Osteocyte (in vitro differentiated cells): ENCODE measurements at regions not wholly inside any gene's neighbourhood (a gene's known extent, or its start where the extent isn't known, plus 50 kb on each side); places are given as distances from the start of the nearest gene placed in this dataset.

Source experiments
- DNase-seq: peaks from one replicate; pipeline ENCODE4 v3.0.0; 2021; ENCODE audit warnings: mixed read lengths; ENCODE audit not compliant: unreplicated experiment; ENCODE audit errors: extremely low spot score
- H3K27ac Mint-ChIP-seq: one replicate; pipeline ENCODE4 v1.8.0; 2021; ENCODE audit warnings: mild to moderate bottlenecking, mixed read lengths; ENCODE audit not compliant: unreplicated experiment
- H3K27me3 Mint-ChIP-seq: one replicate; pipeline ENCODE4 v1.8.0; 2021; ENCODE audit warnings: mixed read lengths; ENCODE audit not compliant: unreplicated experiment
- H3K36me3 Mint-ChIP-seq: one replicate; pipeline ENCODE4 v1.8.0; 2021; ENCODE audit warnings: mixed read lengths; ENCODE audit not compliant: unreplicated experiment
- H3K4me1 Mint-ChIP-seq: one replicate; pipeline ENCODE4 v1.8.0; 2021; ENCODE audit warnings: mixed read lengths; ENCODE audit not compliant: unreplicated experiment
- H3K4me3 Mint-ChIP-seq: one replicate; pipeline ENCODE4 v1.8.0; 2021; ENCODE audit warnings: mild to moderate bottlenecking, moderate library complexity, mixed read lengths; ENCODE audit not compliant: unreplicated experiment
- H3K9me3 Mint-ChIP-seq: one replicate; pipeline ENCODE4 v1.8.0; 2021; ENCODE audit warnings: mixed read lengths; ENCODE audit not compliant: unreplicated experiment
- CTCF ChIP-seq: fragments of 200-600 bp; sonication (generic); IDR thresholded peaks from 2 replicates; pipeline ENCODE4 v1.5.0; 2021; ENCODE audit warnings: antibody characterized with exemption, mild to moderate bottlenecking, moderate library complexity

- Mint-ChIP-seq H3K27me3 (no peaks in the 10 kb centered on the region), H3K4me3 (no peak overlapping the region), H3K36me3 (no peaks in the 10 kb centered on the region), H3K9me3 (peaks cover 44% of the 10 kb centered on the region), H3K4me1 (no peaks in the 10 kb centered on the region), H3K27ac (no peak overlapping the region)
- TF ChIP-seq CTCF: no peak
- no peak for DNase-seq
These were observed 292.5 kb downstream of the TCERG1L start for GRCh38 chr10:131018886-131019500.

- TF ChIP-seq CTCF: no peak
- Mint-ChIP-seq H3K9me3 (peaks cover 40% of the 10 kb centered on the region), H3K27ac (no peak overlapping the region), H3K4me1 (no peaks in the 10 kb centered on the region), H3K27me3 (no peaks in the 10 kb centered on the region), H3K4me3 (no peak overlapping the region), H3K36me3 (no peaks in the 10 kb centered on the region)
- DNase-seq: no peak
These were observed 291.8 kb downstream of the TCERG1L start for GRCh38 chr10:131019696-131020095.

- Mint-ChIP-seq H3K4me3 (no peak overlapping the region), H3K27me3 (no peaks in the 10 kb centered on the region), H3K27ac (no peak overlapping the region), H3K36me3 (no peaks in the 10 kb centered on the region), H3K4me1 (no peaks in the 10 kb centered on the region), H3K9me3 (peaks cover 38% of the 10 kb centered on the region)
- DNase-seq: no peak
- no peak for TF ChIP-seq CTCF
These were observed 290.7 kb downstream of the TCERG1L start for GRCh38 chr10:131020775-131021174.

- no peaks in the 10 kb centered on the region for H3K4me1 Mint-ChIP-seq
- no peaks in the 10 kb centered on the region for H3K27me3 Mint-ChIP-seq
- H3K4me3 Mint-ChIP-seq: no peak overlapping the region
- H3K27ac Mint-ChIP-seq: no peak overlapping the region
- no peak for TF ChIP-seq CTCF
- no peaks in the 10 kb centered on the region for H3K36me3 Mint-ChIP-seq
- H3K9me3 Mint-ChIP-seq: peaks cover 32% of the 10 kb centered on the region
- DNase-seq: no peak
These were observed 290.1 kb downstream of the TCERG1L start for GRCh38 chr10:131021246-131021895.

GRCh38 chr10:131021969-131022368 lies 289.6 kb downstream of the TCERG1L start:
- Mint-ChIP-seq H3K4me3 (no peak overlapping the region), H3K9me3 (peaks cover 33% of the 10 kb centered on the region), H3K27ac (no peak overlapping the region), H3K27me3 (no peaks in the 10 kb centered on the region), H3K4me1 (no peaks in the 10 kb centered on the region), H3K36me3 (no peaks in the 10 kb centered on the region)
- no peak for TF ChIP-seq CTCF
- DNase-seq: no peak
